Right ventricle myocardium inferior (tissue), 1 donor: ENCODE measurements at regions not wholly inside any gene's neighbourhood (a gene's known extent, or its start where the extent isn't known, plus 50 kb on each side); places are given as distances from the start of the nearest gene placed in this dataset.
A peak's percentile ranks its signal among the peaks of the same experiment; 100 is the strongest.

Experiments
- ATAC-seq: fragments of 200-7000 bp; cut with Tn5 transposase; one replicate; pipeline ENCODE4 v1.9.1; 2020; ENCODE audit warnings: mild to moderate bottlenecking, moderate library complexity
- DNase-seq: peaks from one replicate; pipeline ENCODE4 v3.0.0; 2021; ENCODE audit errors: missing footprints
- intact Hi-C: fragments of 100-400 bp; cut with DNase I; formaldehyde crosslinking; loops from one replicate; pipeline ENCODE4 v1.11.0; 2022
- donor health status: DM: no; HTN: yes; CAD: no; lungs with severe emphysema.

GRCh38 chr6:48809245-48809644 lies 653.8 kb downstream of the MMUT start:
- DNase-seq (no peak), ATAC-seq (no peak)
- intact Hi-C loops: no loop called here

- no peak for DNase-seq
- no peak for ATAC-seq
- intact Hi-C loops: no loop called here
These were observed 664.8 kb downstream of the MMUT start for GRCh38 chr6:48798296-48798695.

GRCh38 chr6:48782225-48782624 lies 671.2 kb upstream of the PTCHD4 start:
- ATAC-seq: no peak
- peak; percentile 23 for DNase-seq
- intact Hi-C loops: no loop called here

- intact Hi-C loops: no loop called here
- DNase-seq: no peak
- no peak for ATAC-seq
These were observed 666.4 kb upstream of the PTCHD4 start for GRCh38 chr6:48777411-48777810.

GRCh38 chr6:48775157-48775556 lies 664.2 kb upstream of the PTCHD4 start:
- intact Hi-C loops: no loop called here
- DNase-seq (no peak), ATAC-seq (no peak)

GRCh38 chr6:48774276-48774675 lies 663.3 kb upstream of the PTCHD4 start:
- intact Hi-C loops: no loop called here
- no peak for DNase-seq
- no peak for ATAC-seq

- intact Hi-C loops: loop anchor here (5.0 kb wide), 1 partner anchor 979 kb away; no protein-coding TSS in a partner anchor
- ATAC-seq (no peak), DNase-seq (no peak)
These were observed 655.4 kb upstream of the PTCHD4 start for GRCh38 chr6:48766349-48766748.

- intact Hi-C loops: loop anchor here (5.0 kb wide), 1 partner anchor 978 kb away; no protein-coding TSS in a partner anchor
- ATAC-seq: no peak
- no peak for DNase-seq
These were observed 654.5 kb upstream of the PTCHD4 start for GRCh38 chr6:48765352-48765961.

GRCh38 chr6:48764286-48765044 lies 653.5 kb upstream of the PTCHD4 start:
- DNase-seq (no peak), ATAC-seq (no peak)
- intact Hi-C loops: loop anchor here (5.0 kb wide), 1 partner anchor 977 kb away; no protein-coding TSS in a partner anchor

- intact Hi-C loops: no loop called here
- ATAC-seq: no peak
These were observed 646.7 kb upstream of the PTCHD4 start for GRCh38 chr6:48757661-48758060.

GRCh38 chr6:48755315-48755714 lies 644.3 kb upstream of the PTCHD4 start:
- intact Hi-C loops: no loop called here
- no peak for ATAC-seq
- no peak for DNase-seq

More at GRCh38 chr6:48757661-48758060, 646.7 kb upstream of the PTCHD4 start:
- DNase-seq: no peak

- intact Hi-C loops: no loop called here
- no peak for DNase-seq
- ATAC-seq: no peak
These were observed 643.6 kb upstream of the PTCHD4 start for GRCh38 chr6:48754641-48755040.

GRCh38 chr6:48750861-48751260 lies 639.9 kb upstream of the PTCHD4 start:
- intact Hi-C loops: no loop called here
- ATAC-seq: no peak
- no peak for DNase-seq

GRCh38 chr6:48747471-48747870 lies 636.5 kb upstream of the PTCHD4 start:
- no peak for ATAC-seq
- intact Hi-C loops: no loop called here
- DNase-seq: no peak

GRCh38 chr6:48747040-48747439 lies 636.0 kb upstream of the PTCHD4 start:
- intact Hi-C loops: no loop called here
- ATAC-seq: no peak
- DNase-seq: no peak

- no peak for ATAC-seq
- intact Hi-C loops: no loop called here
- DNase-seq: no peak
These were observed 634.0 kb upstream of the PTCHD4 start for GRCh38 chr6:48744948-48745347.

- DNase-seq (no peak), ATAC-seq (no peak)
- intact Hi-C loops: no loop called here
These were observed 632.7 kb upstream of the PTCHD4 start for GRCh38 chr6:48743738-48744137.

- intact Hi-C loops: no loop called here
- ATAC-seq (no peak), DNase-seq (no peak)
These were observed 625.7 kb upstream of the PTCHD4 start for GRCh38 chr6:48736501-48737206.

- DNase-seq (no peak), ATAC-seq (no peak)
- intact Hi-C loops: no loop called here
These were observed 624.8 kb upstream of the PTCHD4 start for GRCh38 chr6:48735846-48736245.

GRCh38 chr6:48733581-48733980 lies 622.6 kb upstream of the PTCHD4 start:
- intact Hi-C loops: no loop called here
- no peak for DNase-seq
- ATAC-seq: no peak
